Naive thymus-derived CD8-positive, alpha-beta T cell (primary cell): ENCODE measurements at regions not wholly inside any gene's neighbourhood (a gene's known extent, or its start where the extent isn't known, plus 50 kb on each side); places are given as distances from the start of the nearest gene placed in this dataset.

Experiments
- ATAC-seq, 2 donors: fragments of 150-1000 bp; cut with Tn5 transposase in 1 of 2; sonication (Bioruptor Pico), chemical (Tn5 transposase) in 1 of 2; 1 replicate in 1 of 2; 2 replicates in 1 of 2; pipeline ENCODE4 v1.10.0; 2021; ENCODE audit warnings: mild to moderate bottlenecking in 2 of 2, moderate library complexity in 2 of 2
- POLR2A ChIA-PET: fragments of 350-600 bp; sonication (Branson Sonifier 250); formaldehyde crosslinking; loops from one replicate; lab custom pipeline; 2021; ENCODE audit warnings: antibody characterized with exemption; lab: Charles Lee
- DNase-seq, 10 donors: peaks; one replicate each; pipeline versions ENCODE4 v3.0.0 to v3.0.0-alpha.2; 2020 to 2022
- H3K27ac Mint-ChIP-seq, 10 donors: one replicate each; pipeline ENCODE4 v1.8.0; 2020 to 2022; ENCODE audit warnings: mild to moderate bottlenecking in 10 of 10, mixed read lengths in 10 of 10, moderate library complexity in 4 of 10, inconsistent platforms in 1 of 10
- H3K27me3 Mint-ChIP-seq, 5 donors: one replicate each; pipeline ENCODE4 v1.8.0; 2021 to 2022; ENCODE audit warnings: mixed read lengths in 5 of 5
- H3K36me3 Mint-ChIP-seq, 3 donors: one replicate each; pipeline ENCODE4 v1.8.0; 2020 to 2022; ENCODE audit warnings: mixed read lengths in 3 of 3, mild to moderate bottlenecking in 2 of 3, inconsistent platforms in 1 of 3
- H3K4me1 Mint-ChIP-seq, 4 donors: one replicate each; pipeline ENCODE4 v1.8.0; 2021 to 2022; ENCODE audit warnings: mixed read lengths in 4 of 4
- H3K4me3 Mint-ChIP-seq, 10 donors: one replicate each; pipeline ENCODE4 v1.8.0; 2020 to 2022; ENCODE audit warnings: mild to moderate bottlenecking in 10 of 10, mixed read lengths in 10 of 10, moderate library complexity in 6 of 10, inconsistent platforms in 1 of 10
- H3K9me3 Mint-ChIP-seq, 9 donors: one replicate each; pipeline ENCODE4 v1.8.0; 2020 to 2022; ENCODE audit warnings: mixed read lengths in 9 of 9, mild to moderate bottlenecking in 3 of 9, inconsistent platforms in 1 of 9, moderate library complexity in 1 of 9

DNA sequence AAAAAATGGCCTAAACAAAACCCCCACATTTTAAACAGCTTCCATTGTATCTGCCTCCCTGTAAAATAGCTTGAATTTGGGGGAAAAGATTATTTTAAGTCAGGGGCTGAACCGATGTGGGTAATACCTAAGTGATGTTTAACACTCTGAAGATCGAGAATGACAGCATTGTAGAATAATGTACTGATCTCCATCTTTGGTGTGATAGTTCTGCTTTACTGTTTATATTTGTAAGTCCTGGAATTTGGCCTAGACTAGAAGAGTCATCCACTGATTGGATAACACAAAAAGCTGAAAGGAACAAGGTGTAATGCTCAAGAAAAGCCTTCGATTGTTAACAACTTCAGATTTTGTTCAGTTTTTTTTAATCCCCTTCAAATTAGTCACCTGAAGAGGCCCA is 53.8 kb upstream of the CCDC68 start:
- Mint-ChIP-seq H3K27ac (no peak overlapping the region), H3K9me3 (peaks cover 0 to 2% (median 0%) of the 10 kb centered on the region in 9 donors), H3K36me3 (no peaks in the 10 kb centered on the region), H3K27me3 (peaks cover 0 to 11% (median 3%) of the 10 kb centered on the region in 5 donors), H3K4me3 (no peak overlapping the region), H3K4me1 (no peaks in the 10 kb centered on the region)
- no peak for DNase-seq
- ATAC-seq = no peak
- POLR2A ChIA-PET = no interaction called here

DNA sequence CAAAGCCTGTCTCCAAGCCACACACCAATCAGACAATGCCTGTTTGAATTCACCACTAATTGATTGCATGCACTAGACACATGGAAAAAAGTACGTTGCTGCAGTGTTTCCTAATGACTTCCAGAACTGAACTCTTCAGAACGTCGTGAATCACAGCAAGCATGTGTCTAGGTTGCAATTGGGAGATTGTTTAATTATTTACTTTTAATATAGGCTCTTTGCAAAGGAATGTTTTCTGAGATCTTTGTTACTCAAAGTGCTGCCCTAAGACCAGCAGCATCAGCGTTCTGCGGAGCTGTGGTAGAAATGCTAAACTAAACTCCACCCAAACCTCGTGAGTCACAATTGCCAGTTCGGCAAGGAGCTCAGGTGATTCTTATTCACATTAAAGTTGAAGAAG is 52.7 kb upstream of the CCDC68 start:
- no peak overlapping the region for H3K4me3 Mint-ChIP-seq
- no peak overlapping the region for H3K27ac Mint-ChIP-seq
- H3K27me3 Mint-ChIP-seq = peaks cover 0 to 11% (median 5%) of the 10 kb centered on the region in 5 donors
- H3K4me1 Mint-ChIP-seq = no peaks in the 10 kb centered on the region
- ATAC-seq (no peak), DNase-seq (no peak)
- H3K9me3 Mint-ChIP-seq = peaks cover 0 to 2% (median 0%) of the 10 kb centered on the region in 9 donors
- POLR2A ChIA-PET = no interaction called here
- H3K36me3 Mint-ChIP-seq = no peaks in the 10 kb centered on the region
